Astrocyte of the cerebellum (primary cell): ENCODE measurements at regions not wholly inside any gene's neighbourhood (a gene's known extent, or its start where the extent isn't known, plus 50 kb on each side); places are given as distances from the start of the nearest gene placed in this dataset.

Experiments used
- DNase-seq: peaks from one replicate; pipeline ENCODE4 v3.0.0-alpha.2; 2011; ENCODE audit warnings: low read depth
- H3K4me3 ChIP-seq: 2 replicates; pipeline ENCODE4 v1.5.1; 2011; ENCODE audit warnings: mild to moderate bottlenecking, low read depth, low read length, moderate library complexity
- CTCF ChIP-seq: IDR thresholded peaks from 2 replicates; pipeline ENCODE4 v1.5.1; 2012; ENCODE audit warnings: low read length, low read depth, moderate library complexity, mild to moderate bottlenecking; ENCODE audit errors: missing control alignments
- in situ Hi-C: cut with HindIII; loops from 2 replicates; pipeline ENCODE4 v1.10.0; 2017; ENCODE audit warnings: low sequenced_read_pairs

- in situ Hi-C loops, result no loop called here
- DNase-seq, result no peak
- TF ChIP-seq CTCF, result no peak
- no peak overlapping the region for H3K4me3 ChIP-seq
Measured at GRCh38 chr7:131222171-131222570, 105.5 kb upstream of the MKLN1 start.

GRCh38 chr7:131223151-131223550, 104.5 kb upstream of the MKLN1 start:
- H3K4me3 ChIP-seq, result no peak overlapping the region
- in situ Hi-C loops, result no loop called here
- DNase-seq, result no peak
- TF ChIP-seq CTCF, result no peak

- no peak overlapping the region for H3K4me3 ChIP-seq
- in situ Hi-C loops, result no loop called here
- no peak for DNase-seq
- no peak for TF ChIP-seq CTCF
Measured at GRCh38 chr7:131224996-131225395, 102.7 kb upstream of the MKLN1 start.

- H3K4me3 ChIP-seq, result no peak overlapping the region
- TF ChIP-seq CTCF, result no peak
- no peak for DNase-seq
- in situ Hi-C loops, result no loop called here
Measured at GRCh38 chr7:131225619-131226513, 101.8 kb upstream of the MKLN1 start.

- TF ChIP-seq CTCF, result no peak
- in situ Hi-C loops, result no loop called here
- H3K4me3 ChIP-seq, result no peak overlapping the region
- no peak for DNase-seq
Measured at GRCh38 chr7:131226514-131226865, 101.2 kb upstream of the MKLN1 start.

- no peak for DNase-seq
- H3K4me3 ChIP-seq, result no peak overlapping the region
- in situ Hi-C loops, result no loop called here
- no peak for TF ChIP-seq CTCF
Measured at GRCh38 chr7:131231381-131232220, 96.1 kb upstream of the MKLN1 start.
